ENCODE measurements at regions not wholly inside any gene's neighbourhood (a gene's known extent, or its start where the extent isn't known, plus 50 kb on each side); places are given as distances from the start of the nearest gene placed in this dataset.
A peak's percentile ranks its signal among the peaks of the same experiment; 100 is the strongest.

GRCh38 chr5:107790671-107791070, 119.9 kb upstream of the EFNA5 start:
- no peaks in the 10 kb centered on the region for H3K27me3 ChIP-seq (ENCODE audit: low read length)
- no peaks in the 10 kb centered on the region for H3K36me3 ChIP-seq (ENCODE audit: low read depth, low read length)
- H3K4me2 ChIP-seq (ENCODE audit: low read length): no peak overlapping the region
- TF ChIP-seq EZH2phosphoT487 (IDR thresholded peaks at IDR 0.05; ENCODE audit: borderline replicate concordance, low read length) (no peak), EZH2 (IDR thresholded peaks at IDR 0.05; ENCODE audit: low read length, unreplicated experiment) (no peak)
- TF ChIP-seq, protein P1, sequence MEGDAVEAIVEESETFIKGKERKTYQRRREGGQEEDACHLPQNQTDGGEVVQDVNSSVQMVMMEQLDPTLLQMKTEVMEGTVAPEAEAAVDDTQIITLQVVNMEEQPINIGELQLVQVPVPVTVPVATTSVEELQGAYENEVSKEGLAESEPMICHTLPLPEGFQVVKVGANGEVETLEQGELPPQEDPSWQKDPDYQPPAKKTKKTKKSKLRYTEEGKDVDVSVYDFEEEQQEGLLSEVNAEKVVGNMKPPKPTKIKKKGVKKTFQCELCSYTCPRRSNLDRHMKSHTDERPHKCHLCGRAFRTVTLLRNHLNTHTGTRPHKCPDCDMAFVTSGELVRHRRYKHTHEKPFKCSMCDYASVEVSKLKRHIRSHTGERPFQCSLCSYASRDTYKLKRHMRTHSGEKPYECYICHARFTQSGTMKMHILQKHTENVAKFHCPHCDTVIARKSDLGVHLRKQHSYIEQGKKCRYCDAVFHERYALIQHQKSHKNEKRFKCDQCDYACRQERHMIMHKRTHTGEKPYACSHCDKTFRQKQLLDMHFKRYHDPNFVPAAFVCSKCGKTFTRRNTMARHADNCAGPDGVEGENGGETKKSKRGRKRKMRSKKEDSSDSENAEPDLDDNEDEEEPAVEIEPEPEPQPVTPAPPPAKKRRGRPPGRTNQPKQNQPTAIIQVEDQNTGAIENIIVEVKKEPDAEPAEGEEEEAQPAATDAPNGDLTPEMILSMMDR (conservative IDR thresholded peaks at IDR 0.05; ENCODE audit: low read depth, low read length): no peak
- CTCF ChIA-PET: no interaction called here
- H2AFZ ChIP-seq (ENCODE audit: low read length): no peak overlapping the region
- ATAC-seq (no peak), DNase-seq (no peak)
- H4K20me1 ChIP-seq (ENCODE audit: low read length): no peaks in the 10 kb centered on the region
- H3K4me1 ChIP-seq (ENCODE audit: insufficient read depth, low read length): no peaks in the 10 kb centered on the region
- POLR2A ChIA-PET (ENCODE audit: unreplicated experiment): no interaction called here
- BruUV-seq (replicated peaks): no TSS peak
- H3K9ac ChIP-seq (ENCODE audit: low read length): no peak overlapping the region
- H3K79me2 ChIP-seq (ENCODE audit: low read length): no peaks in the 10 kb centered on the region
- H3F3A ChIP-seq (ENCODE audit: low read length, unreplicated experiment): no peaks in the 10 kb centered on the region
- H3K9me3 ChIP-seq (ENCODE audit: low read length): no peaks in the 10 kb centered on the region
- no peaks in the 10 kb centered on the region for H3K9me2 ChIP-seq (replicated peaks; ENCODE audit: low read length)
- H3K27ac ChIP-seq (ENCODE audit: low read length): no peak overlapping the region
- intact Hi-C loops (cut with micrococcal nuclease): no loop called here
- H3K4me3 ChIP-seq (ENCODE audit: low read length): no peak overlapping the region

GRCh38 chr5:107786424-107786823, 115.7 kb upstream of the EFNA5 start:
- ChIA-PET CTCF (no interaction called here), POLR2A (ENCODE audit: unreplicated experiment) (no interaction called here)
- H3K36me3 ChIP-seq (ENCODE audit: low read depth, low read length): no peaks in the 10 kb centered on the region
- no TSS peak for BruUV-seq (replicated peaks)
- H3F3A ChIP-seq (ENCODE audit: low read length, unreplicated experiment): no peaks in the 10 kb centered on the region
- no peaks in the 10 kb centered on the region for H4K20me1 ChIP-seq (ENCODE audit: low read length)
- intact Hi-C loops (cut with micrococcal nuclease): no loop called here
- no peak overlapping the region for H3K9ac ChIP-seq (ENCODE audit: low read length)
- TF ChIP-seq, protein P1 (conservative IDR thresholded peaks at IDR 0.05; ENCODE audit: low read depth, low read length): no peak
- no peaks in the 10 kb centered on the region for H3K9me2 ChIP-seq (replicated peaks; ENCODE audit: low read length)
- H3K9me3 ChIP-seq (ENCODE audit: low read length): no peaks in the 10 kb centered on the region
- 0 out of 2 replicates have a peak, but pooled peaks cover 7% of the 10 kb centered on the region for H3K4me1 ChIP-seq (ENCODE audit: insufficient read depth, low read length)
- no peak overlapping the region for H3K4me3 ChIP-seq (ENCODE audit: low read length)
- ATAC-seq: no peak
- H3K27me3 ChIP-seq (ENCODE audit: low read length): no peaks in the 10 kb centered on the region
- no peak for DNase-seq
- no peak overlapping the region for H2AFZ ChIP-seq (ENCODE audit: low read length)
- H3K79me2 ChIP-seq (ENCODE audit: low read length): no peaks in the 10 kb centered on the region
- H3K27ac ChIP-seq (ENCODE audit: low read length): no peak overlapping the region
- no peak overlapping the region for H3K4me2 ChIP-seq (ENCODE audit: low read length)

GRCh38 chr5:107783551-107783950, 112.8 kb upstream of the EFNA5 start:
- no peak overlapping the region for H3K27ac ChIP-seq (ENCODE audit: low read length)
- H3K9ac ChIP-seq (ENCODE audit: low read length): no peak overlapping the region
- no peaks in the 10 kb centered on the region for H3F3A ChIP-seq (ENCODE audit: low read length, unreplicated experiment)
- no peak for DNase-seq
- no peaks in the 10 kb centered on the region for H3K9me3 ChIP-seq (ENCODE audit: low read length)
- no peaks in the 10 kb centered on the region for H3K79me2 ChIP-seq (ENCODE audit: low read length)
- H3K27me3 ChIP-seq (ENCODE audit: low read length): no peaks in the 10 kb centered on the region
- intact Hi-C loops (cut with micrococcal nuclease): no loop called here
- ChIA-PET CTCF (no interaction called here), POLR2A (ENCODE audit: unreplicated experiment) (no interaction called here)
- H3K4me1 ChIP-seq (ENCODE audit: insufficient read depth, low read length): 0 out of 2 replicates have a peak, but pooled peaks cover 7% of the 10 kb centered on the region
- H2AFZ ChIP-seq (ENCODE audit: low read length): no peak overlapping the region
- ATAC-seq: 0 out of 2 replicates have a peak, but pooled peaks have one; percentile 24
- H3K4me2 ChIP-seq (ENCODE audit: low read length): no peak overlapping the region
- TF ChIP-seq EZH2phosphoT487 (IDR thresholded peaks at IDR 0.05; ENCODE audit: borderline replicate concordance, low read length): no peak
- TF ChIP-seq EZH2 (IDR thresholded peaks at IDR 0.05; ENCODE audit: low read length, unreplicated experiment): no peak
- TF ChIP-seq, protein P1 (conservative IDR thresholded peaks at IDR 0.05; ENCODE audit: low read depth, low read length): no peak
- no peaks in the 10 kb centered on the region for H4K20me1 ChIP-seq (ENCODE audit: low read length)
- no peaks in the 10 kb centered on the region for H3K9me2 ChIP-seq (replicated peaks; ENCODE audit: low read length)
- BruUV-seq (replicated peaks): no TSS peak
- H3K4me3 ChIP-seq (ENCODE audit: low read length): no peak overlapping the region
- H3K36me3 ChIP-seq (ENCODE audit: low read depth, low read length): no peaks in the 10 kb centered on the region

All from PC-3 (cell line).